GM12875 (cell line): ENCODE measurements at regions not wholly inside any gene's neighbourhood (a gene's known extent, or its start where the extent isn't known, plus 50 kb on each side); places are given as distances from the start of the nearest gene placed in this dataset.

Source experiments
- H3K4me3 ChIP-seq: one replicate; pipeline ENCODE4 v1.5.1; 2011; ENCODE audit warnings: low read depth, low read length, control low read depth
- TF ChIP-seq, protein P1 (sequence below): IDR thresholded peaks from 2 replicates; pipeline ENCODE4 v1.5.1; 2011; ENCODE audit warnings: low read depth, mild to moderate bottlenecking, control low read depth, inconsistent platforms, low read length, moderate library complexity, borderline replicate concordance; ENCODE audit not compliant: insufficient read depth

DNA sequence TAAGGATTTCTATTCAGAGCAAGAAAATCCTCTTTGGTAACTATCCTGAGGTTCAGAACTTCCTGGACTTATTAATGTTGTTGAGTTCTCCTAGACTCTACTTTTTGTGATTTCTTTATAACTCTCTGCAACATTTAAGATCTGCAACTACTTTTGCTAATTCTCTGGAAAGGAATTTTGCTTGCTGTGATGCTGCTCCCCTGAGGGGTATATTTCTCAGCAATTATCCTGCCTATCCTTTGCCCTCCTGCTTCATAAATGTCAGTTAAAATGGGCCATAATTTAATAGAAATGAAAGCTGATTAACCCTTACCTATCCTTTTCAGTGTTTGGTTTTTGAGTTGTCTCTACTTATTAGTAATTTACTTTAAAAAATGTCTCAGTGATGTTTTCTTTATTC is 377.3 kb upstream of the LRRC3B start:
- TF ChIP-seq, protein P1, sequence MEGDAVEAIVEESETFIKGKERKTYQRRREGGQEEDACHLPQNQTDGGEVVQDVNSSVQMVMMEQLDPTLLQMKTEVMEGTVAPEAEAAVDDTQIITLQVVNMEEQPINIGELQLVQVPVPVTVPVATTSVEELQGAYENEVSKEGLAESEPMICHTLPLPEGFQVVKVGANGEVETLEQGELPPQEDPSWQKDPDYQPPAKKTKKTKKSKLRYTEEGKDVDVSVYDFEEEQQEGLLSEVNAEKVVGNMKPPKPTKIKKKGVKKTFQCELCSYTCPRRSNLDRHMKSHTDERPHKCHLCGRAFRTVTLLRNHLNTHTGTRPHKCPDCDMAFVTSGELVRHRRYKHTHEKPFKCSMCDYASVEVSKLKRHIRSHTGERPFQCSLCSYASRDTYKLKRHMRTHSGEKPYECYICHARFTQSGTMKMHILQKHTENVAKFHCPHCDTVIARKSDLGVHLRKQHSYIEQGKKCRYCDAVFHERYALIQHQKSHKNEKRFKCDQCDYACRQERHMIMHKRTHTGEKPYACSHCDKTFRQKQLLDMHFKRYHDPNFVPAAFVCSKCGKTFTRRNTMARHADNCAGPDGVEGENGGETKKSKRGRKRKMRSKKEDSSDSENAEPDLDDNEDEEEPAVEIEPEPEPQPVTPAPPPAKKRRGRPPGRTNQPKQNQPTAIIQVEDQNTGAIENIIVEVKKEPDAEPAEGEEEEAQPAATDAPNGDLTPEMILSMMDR: no peak
- no peak overlapping the region for H3K4me3 ChIP-seq

DNA sequence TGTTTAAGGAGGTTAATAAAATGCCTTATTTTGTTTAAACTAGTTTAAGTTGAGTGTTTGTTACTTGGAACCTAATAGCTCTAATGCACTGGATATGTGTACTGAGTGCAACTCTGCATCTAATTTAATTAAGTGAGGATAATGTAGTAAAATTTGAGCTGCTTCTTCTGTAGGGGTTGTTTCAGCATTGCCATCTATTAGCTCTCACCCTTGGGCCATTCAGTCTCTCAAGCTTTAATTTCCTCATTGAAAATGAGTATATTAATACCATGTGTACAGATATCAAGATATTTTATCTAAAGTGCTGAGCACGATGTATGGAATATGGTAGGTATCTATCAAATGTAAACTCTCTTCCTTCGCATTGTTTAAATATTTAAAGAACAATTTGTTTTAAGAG is 375.7 kb upstream of the LRRC3B start:
- TF ChIP-seq, protein P1: no peak

DNA sequence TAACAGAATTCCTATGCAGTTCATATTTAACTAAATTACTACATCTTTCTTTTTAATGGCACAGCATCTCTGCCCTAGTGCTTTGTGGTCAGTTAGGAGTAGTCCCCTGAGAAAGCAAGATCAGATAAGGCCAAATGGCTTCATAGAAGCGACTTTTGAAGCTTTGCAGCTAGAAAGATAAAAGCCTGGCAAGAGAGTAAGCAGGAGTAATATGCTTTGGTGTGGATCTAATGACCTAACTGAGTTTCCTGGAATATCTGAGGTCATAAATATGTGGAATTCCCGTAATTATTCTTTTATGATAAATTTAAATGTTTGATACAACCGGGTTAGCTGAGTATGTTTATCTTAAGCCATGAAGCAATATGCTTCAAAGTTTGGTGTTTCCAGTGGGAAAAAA is 374.9 kb upstream of the LRRC3B start:
- H3K4me3 ChIP-seq: no peak overlapping the region
- TF ChIP-seq, protein P1: no peak

More for the DNA sequence above, 375.7 kb upstream of the LRRC3B start:
- no peak overlapping the region for H3K4me3 ChIP-seq

DNA sequence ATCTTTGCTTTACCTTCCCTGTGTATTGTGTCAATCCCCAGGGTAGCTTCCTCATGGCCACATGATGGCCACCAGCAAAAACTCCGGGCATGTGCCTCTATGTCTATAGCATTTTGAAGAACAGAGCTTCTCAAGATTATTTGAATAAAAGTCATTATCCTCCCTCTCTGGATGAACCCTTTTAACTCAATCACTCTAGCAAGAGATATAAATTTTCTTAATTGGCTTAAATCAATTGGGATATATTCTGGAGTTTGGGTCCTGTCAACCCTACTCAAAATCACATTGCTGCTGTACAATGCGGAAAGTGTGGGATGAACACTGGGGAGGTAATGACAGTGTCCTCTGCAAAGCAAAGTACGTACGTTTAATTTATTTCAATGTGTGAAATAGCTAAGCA is 370.6 kb upstream of the LRRC3B start:
- no peak overlapping the region for H3K4me3 ChIP-seq
- TF ChIP-seq, protein P1: no peak

DNA sequence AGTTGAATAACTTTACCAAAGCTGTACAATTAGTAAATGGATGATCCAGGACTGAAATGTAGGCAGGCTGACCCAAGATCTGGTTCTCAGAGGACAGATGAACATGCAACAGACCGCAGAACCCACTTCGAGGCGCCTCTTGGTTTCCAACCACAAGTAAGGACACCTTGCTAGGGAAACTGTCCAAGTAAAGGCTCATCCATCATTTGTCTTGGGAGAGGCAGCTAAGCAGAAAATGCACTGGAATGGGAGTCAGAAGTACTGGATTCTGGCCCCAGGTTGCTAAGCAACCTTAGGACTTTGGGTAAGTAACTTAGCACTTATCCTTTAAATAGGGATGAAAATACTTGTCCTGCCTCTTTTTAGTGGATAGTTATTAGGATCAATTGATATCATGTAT is 366.3 kb upstream of the LRRC3B start:
- TF ChIP-seq, protein P1: no peak
- no peak overlapping the region for H3K4me3 ChIP-seq

DNA sequence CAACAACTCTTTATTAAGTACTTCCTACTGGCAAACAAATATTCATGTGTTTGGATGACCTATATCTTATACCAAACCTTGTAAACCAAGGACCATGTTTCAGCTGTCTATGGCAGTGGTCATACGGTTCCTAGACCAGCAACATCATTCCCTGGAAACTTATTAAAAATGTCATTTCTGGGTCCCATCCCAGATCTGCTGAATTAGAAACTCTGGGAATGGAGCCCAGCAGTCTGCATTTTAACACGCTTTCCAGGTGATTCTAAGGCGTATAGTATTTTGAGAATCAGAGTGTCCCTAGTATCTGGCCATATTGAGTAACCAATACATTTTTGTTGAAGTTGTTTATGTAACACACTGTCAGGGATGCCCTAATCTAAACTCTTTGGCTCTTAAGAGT is 363.4 kb upstream of the LRRC3B start:
- TF ChIP-seq, protein P1: no peak
- no peak overlapping the region for H3K4me3 ChIP-seq

DNA sequence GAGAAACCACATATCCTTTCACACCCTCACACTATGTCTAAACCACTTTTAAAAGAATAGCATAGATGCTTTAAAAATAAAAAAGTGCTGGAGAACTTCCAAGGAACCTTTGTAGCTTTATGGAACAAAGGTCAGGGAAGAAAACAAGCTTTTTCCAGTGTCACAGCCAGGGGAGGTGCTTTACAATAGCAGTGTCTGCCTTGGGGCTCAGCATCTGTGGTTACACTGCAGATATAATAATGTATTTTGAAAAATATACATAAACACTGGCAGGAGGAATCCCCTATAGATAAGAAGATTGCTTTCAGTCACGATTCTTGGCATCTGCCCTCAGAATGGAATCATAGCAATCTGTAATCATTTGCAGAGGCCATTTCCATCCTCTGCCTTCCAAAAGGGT is 362.4 kb upstream of the LRRC3B start:
- TF ChIP-seq, protein P1: no peak
- no peak overlapping the region for H3K4me3 ChIP-seq
